Stomach (tissue), 4 donors: ENCODE measurements at regions not wholly inside any gene's neighbourhood (a gene's known extent, or its start where the extent isn't known, plus 50 kb on each side); places are given as distances from the start of the nearest gene placed in this dataset.

Experiments
- EP300 ChIP-seq: sonication (generic); formaldehyde crosslinking; IDR thresholded peaks from one replicate; pipeline ENCODE4 v1.6.1; 2017; ENCODE audit warnings: antibody characterized with exemption
- POLR2AphosphoS5 ChIP-seq, 3 donors: sonication (generic); formaldehyde crosslinking; IDR thresholded peaks; one replicate each; pipeline ENCODE4 v1.6.1; 2016; ENCODE audit warnings: antibody characterized with exemption in 3 of 3
- TF ChIP-seq, protein P1 (sequence below), 7 experiments: fragments of 450-650 bp in 4 of 7; fragments of 200-600 bp in 3 of 7; sonication (generic) in 3 of 7; IDR thresholded peaks; one replicate each; pipeline ENCODE4 v1.5.1; 2016 to 2019; ENCODE audit warnings: antibody characterized with exemption in 7 of 7, control low read depth in 2 of 7, mild to moderate bottlenecking in 1 of 7

DNA sequence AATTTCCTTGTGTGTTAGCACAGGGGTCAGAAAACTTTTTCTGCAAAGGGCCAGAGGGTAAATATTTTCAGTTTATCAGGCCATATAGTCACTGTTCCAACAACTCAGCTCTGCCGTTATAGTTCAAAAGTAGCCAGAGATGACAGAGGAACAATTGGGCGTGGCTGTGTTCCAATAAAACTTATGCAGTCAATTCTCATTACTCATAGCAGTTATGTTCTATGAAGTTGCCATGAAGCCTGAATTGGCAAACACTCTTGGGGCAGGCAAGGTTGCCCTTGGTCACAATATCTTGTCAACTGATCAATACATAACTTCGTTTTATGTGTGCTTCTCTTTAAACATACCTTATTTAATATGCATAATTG lies 304.2 kb downstream of the TFAP2C start:
- TF ChIP-seq, protein P1, sequence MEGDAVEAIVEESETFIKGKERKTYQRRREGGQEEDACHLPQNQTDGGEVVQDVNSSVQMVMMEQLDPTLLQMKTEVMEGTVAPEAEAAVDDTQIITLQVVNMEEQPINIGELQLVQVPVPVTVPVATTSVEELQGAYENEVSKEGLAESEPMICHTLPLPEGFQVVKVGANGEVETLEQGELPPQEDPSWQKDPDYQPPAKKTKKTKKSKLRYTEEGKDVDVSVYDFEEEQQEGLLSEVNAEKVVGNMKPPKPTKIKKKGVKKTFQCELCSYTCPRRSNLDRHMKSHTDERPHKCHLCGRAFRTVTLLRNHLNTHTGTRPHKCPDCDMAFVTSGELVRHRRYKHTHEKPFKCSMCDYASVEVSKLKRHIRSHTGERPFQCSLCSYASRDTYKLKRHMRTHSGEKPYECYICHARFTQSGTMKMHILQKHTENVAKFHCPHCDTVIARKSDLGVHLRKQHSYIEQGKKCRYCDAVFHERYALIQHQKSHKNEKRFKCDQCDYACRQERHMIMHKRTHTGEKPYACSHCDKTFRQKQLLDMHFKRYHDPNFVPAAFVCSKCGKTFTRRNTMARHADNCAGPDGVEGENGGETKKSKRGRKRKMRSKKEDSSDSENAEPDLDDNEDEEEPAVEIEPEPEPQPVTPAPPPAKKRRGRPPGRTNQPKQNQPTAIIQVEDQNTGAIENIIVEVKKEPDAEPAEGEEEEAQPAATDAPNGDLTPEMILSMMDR (IDR thresholded peaks at IDR 0.05): no peak
- no peak for TF ChIP-seq POLR2AphosphoS5 (IDR thresholded peaks at IDR 0.05)
- TF ChIP-seq EP300: no peak
